ENCODE measurements at regions not wholly inside any gene's neighbourhood (a gene's known extent, or its start where the extent isn't known, plus 50 kb on each side); places are given as distances from the start of the nearest gene placed in this dataset.

DNA sequence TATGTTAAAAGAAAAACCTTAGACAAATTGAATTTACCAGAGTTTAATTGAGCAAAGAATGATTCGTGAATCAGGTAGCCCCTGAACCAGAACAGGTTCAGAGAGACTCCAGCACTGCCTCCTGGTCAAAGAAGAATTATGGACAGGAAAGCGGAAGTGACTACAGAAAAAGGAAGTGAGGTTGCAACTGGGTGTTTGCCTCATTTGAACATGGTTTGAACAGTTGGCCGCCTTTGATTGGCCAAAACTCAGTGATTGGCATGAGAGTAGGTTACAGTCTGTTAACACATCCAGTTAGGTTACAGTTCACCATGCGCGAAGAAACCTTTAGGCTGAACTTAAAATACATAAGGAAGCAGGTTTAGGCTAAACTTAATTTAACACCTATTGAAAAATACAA, 248.8 kb downstream of the TFAP2A start:
- DNase-seq = no peak
- intact Hi-C loops (cut with DNase I) = no loop called here
- H3K27ac ChIP-seq (ENCODE audit: low read depth in 1 of 2, low read length in 2 of 2) = no peak overlapping the region

DNA sequence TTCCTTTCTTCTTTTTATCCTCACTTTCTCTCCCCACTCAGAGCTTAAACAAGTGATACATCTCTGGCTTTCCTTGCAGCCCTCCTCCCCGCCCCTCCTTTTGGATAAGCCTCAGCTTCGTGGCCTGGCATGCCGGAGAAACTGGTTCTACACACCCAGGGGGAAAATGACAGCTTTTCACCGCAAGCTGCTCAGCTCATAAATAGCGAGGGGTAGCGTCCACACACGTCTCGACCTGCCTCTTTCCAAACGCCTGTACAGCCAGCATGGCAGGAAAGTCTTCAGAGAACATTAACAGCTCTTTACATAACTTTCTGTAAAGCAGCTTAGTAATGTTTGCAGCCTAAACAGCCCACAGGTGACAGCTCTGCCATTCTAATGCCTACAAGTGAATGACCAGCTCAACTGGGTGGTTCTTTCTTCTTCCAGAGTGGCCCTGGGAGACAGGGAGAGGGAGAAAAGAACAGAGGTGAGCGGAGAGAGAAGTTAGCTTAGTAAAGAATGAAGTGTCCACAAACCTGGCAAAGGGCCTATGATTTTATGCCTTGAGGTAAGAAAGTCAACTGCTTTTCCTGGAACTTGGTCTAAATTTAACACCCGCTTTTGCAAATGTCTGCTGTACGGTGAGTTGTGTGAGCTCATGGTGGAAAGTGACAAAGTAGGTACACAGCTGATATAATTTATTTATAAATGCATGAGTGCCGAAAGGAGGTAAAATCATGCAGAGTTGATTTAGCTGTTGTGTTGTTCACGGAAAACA, 251.5 kb downstream of the TFAP2A start:
- Histone ChIP-seq H3K4me3 (ENCODE audit: low read length in 2 of 2) (no peak overlapping the region), H3K27ac (ENCODE audit: low read depth in 1 of 2, low read length in 2 of 2) (no peak overlapping the region), H3K9me3 (ENCODE audit: control insufficient read depth, low read length) (peaks cover 7% of the 10 kb centered on the region), H3K27me3 (ENCODE audit: control insufficient read depth in 1 of 2, insufficient read depth in 2 of 2, low read length in 1 of 2) (no peaks in the 10 kb centered on the region), H3K36me3 (ENCODE audit: control insufficient read depth in 1 of 2, insufficient read depth in 2 of 2, low read length in 1 of 2) (no peaks in the 10 kb centered on the region), H3K4me1 (ENCODE audit: control insufficient read depth in 1 of 2, insufficient read depth in 2 of 2, low read length in 2 of 2) (no peaks in the 10 kb centered on the region)
- DNase-seq (no peak), ATAC-seq (ENCODE audit: low FRiP score) (no peak)
- 40 to 42% methylated on average over 14 of the region's 14 CpGs for WGBS, 2 donors
- intact Hi-C loops (cut with DNase I) = no loop called here

More for the DNA sequence above, 248.8 kb downstream of the TFAP2A start:
- no peak overlapping the region for H3K4me3 ChIP-seq (ENCODE audit: low read length in 2 of 2)
- no peaks in the 10 kb centered on the region for H3K27me3 ChIP-seq (ENCODE audit: control insufficient read depth in 1 of 2, insufficient read depth in 2 of 2, low read length in 1 of 2)
- no peaks in the 10 kb centered on the region for H3K4me1 ChIP-seq (ENCODE audit: control insufficient read depth in 1 of 2, insufficient read depth in 2 of 2, low read length in 2 of 2)
- no peak for ATAC-seq (ENCODE audit: low FRiP score)
- no peaks in the 10 kb centered on the region for H3K36me3 ChIP-seq (ENCODE audit: control insufficient read depth in 1 of 2, insufficient read depth in 2 of 2, low read length in 1 of 2)
- no peaks in the 10 kb centered on the region for H3K9me3 ChIP-seq (ENCODE audit: control insufficient read depth, low read length)
- 92% methylated on average over 5 of the region's 5 CpGs for WGBS, 2 donors

DNA sequence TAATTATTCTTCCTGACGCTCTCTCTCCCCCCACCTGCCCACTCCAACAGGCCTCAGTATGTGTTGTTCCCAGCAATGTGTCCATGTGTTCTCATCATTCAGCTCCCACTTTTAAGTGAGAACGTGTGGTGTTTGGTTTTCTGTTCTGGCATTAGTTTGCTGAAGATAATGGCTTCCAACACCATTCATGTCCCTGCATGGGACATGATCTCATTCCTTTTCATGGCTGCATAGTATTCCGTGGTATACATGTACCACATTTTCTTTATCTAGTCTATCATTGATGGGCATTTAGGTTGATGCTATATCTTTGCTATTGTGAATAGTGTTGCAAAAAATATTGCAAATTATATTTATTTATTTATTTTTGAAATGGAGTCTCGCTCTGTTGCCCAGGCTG, 258.0 kb downstream of the TFAP2A start:
- 94 to 95% methylated on average over 4 of the region's 4 CpGs for WGBS, 2 donors
- intact Hi-C loops (cut with DNase I) = no loop called here
- Histone ChIP-seq H3K36me3 (ENCODE audit: control insufficient read depth in 1 of 2, insufficient read depth in 2 of 2, low read length in 1 of 2) (no peaks in the 10 kb centered on the region), H3K27ac (ENCODE audit: low read depth in 1 of 2, low read length in 2 of 2) (no peak overlapping the region), H3K27me3 (ENCODE audit: control insufficient read depth in 1 of 2, insufficient read depth in 2 of 2, low read length in 1 of 2) (no peaks in the 10 kb centered on the region), H3K4me1 (ENCODE audit: control insufficient read depth in 1 of 2, insufficient read depth in 2 of 2, low read length in 2 of 2) (no peaks in the 10 kb centered on the region), H3K9me3 (ENCODE audit: control insufficient read depth, low read length) (peaks cover 9% of the 10 kb centered on the region), H3K4me3 (ENCODE audit: low read length in 2 of 2) (no peak overlapping the region)
- DNase-seq (no peak), ATAC-seq (ENCODE audit: low FRiP score) (no peak)

DNA sequence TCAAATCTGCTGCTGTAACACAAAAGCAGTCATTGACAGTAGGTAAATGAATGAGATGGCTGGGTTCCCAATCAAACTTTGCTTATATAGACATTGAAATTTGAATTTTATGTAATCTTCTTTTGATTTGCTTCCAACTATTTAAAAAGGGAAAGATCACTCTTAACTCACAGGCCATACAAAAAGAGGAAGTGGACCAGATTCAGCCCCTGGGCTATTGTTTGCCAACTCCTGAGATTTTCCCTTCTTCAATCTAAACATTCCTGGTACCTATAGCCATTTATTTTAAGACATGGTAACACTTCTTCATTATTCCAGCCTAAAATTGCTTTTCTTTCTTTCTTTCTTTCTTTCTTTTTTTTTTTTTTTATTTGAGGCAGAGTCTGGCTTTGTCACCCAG, 260.6 kb downstream of the TFAP2A start:
- intact Hi-C loops (cut with DNase I) = no loop called here
- no peaks in the 10 kb centered on the region for H3K27me3 ChIP-seq (ENCODE audit: control insufficient read depth in 1 of 2, insufficient read depth in 2 of 2, low read length in 1 of 2)
- H3K4me3 ChIP-seq (ENCODE audit: low read length in 2 of 2) = no peak overlapping the region
- DNase-seq = no peak
- H3K36me3 ChIP-seq (ENCODE audit: control insufficient read depth in 1 of 2, insufficient read depth in 2 of 2, low read length in 1 of 2) = no peaks in the 10 kb centered on the region
- H3K4me1 ChIP-seq (ENCODE audit: control insufficient read depth in 1 of 2, insufficient read depth in 2 of 2, low read length in 2 of 2) = no peaks in the 10 kb centered on the region
- peaks cover 4% of the 10 kb centered on the region for H3K9me3 ChIP-seq (ENCODE audit: control insufficient read depth, low read length)
- H3K27ac ChIP-seq (ENCODE audit: low read depth in 1 of 2, low read length in 2 of 2) = no peak overlapping the region
- no peak for ATAC-seq (ENCODE audit: low FRiP score)

DNA sequence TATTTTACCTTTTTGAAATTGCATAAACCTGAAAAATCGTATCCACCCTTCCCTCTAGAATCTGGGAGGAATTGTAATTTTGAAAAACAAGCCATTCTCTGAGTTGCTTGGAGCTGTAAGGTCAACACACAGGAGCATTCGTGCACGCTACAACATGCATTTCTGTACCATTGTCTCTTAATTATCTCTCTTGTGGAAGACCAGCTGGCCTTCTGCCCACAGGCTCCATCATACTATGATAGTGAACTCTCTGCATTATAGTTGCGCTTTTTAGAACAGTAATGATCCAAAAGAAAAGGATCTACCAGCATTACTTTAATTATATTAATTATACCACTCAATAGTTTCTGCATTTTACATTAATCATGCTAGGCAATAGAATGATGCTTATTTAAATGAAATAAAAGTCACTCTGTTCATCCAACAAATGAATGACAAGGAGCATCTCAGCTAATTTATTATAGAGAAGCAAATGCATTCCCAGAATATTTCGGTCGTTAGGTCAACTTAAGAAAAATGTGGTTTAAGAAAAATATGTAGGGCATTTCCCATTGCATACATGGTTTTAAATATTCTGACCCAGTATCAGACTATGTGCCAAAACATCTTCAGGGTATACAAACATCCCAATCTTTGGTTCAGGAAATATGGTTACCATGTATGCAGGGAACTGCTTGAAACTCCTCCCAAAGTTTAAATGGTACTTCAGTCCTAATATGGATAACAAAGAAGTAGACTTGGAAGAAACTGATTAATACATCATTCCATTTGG, 263.5 kb downstream of the TFAP2A start:
- DNase-seq = no peak
- 38 to 41% methylated on average over 6 of the region's 6 CpGs for WGBS, 2 donors
- no peaks in the 10 kb centered on the region for H3K27me3 ChIP-seq (ENCODE audit: control insufficient read depth in 1 of 2, insufficient read depth in 2 of 2, low read length in 1 of 2)
- H3K4me3 ChIP-seq (ENCODE audit: low read length in 2 of 2) = no peak overlapping the region
- no peaks in the 10 kb centered on the region for H3K9me3 ChIP-seq (ENCODE audit: control insufficient read depth, low read length)
- no peaks in the 10 kb centered on the region for H3K4me1 ChIP-seq (ENCODE audit: control insufficient read depth in 1 of 2, insufficient read depth in 2 of 2, low read length in 2 of 2)
- no peak for ATAC-seq (ENCODE audit: low FRiP score)
- no peak overlapping the region for H3K27ac ChIP-seq (ENCODE audit: low read depth in 1 of 2, low read length in 2 of 2)
- intact Hi-C loops (cut with DNase I) = no loop called here
- no peaks in the 10 kb centered on the region for H3K36me3 ChIP-seq (ENCODE audit: control insufficient read depth in 1 of 2, insufficient read depth in 2 of 2, low read length in 1 of 2)

DNA sequence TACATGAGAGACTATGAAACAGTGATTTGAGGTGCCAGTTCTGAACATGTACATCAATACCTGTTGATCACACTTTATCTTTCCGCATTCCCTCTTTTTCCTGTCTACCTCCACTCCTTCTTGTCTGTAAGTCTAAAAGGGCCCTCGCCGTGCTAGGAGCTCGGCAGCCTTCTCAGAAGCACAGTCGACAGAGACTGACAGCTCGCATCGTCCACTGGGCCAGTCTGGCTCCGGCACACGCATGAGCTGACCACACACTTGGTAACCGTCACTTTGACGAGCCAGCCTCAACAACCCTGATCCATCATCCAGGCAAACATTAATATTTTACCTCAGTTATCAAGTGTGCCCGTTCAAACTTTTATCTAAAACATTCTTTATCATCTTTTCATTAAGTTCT, 265.3 kb downstream of the TFAP2A start:
- H3K9me3 ChIP-seq (ENCODE audit: control insufficient read depth, low read length) = no peaks in the 10 kb centered on the region
- WGBS, 2 donors = 50 to 52% methylated on average over 12 of the region's 12 CpGs
- DNase-seq = no peak
- no peak for ATAC-seq (ENCODE audit: low FRiP score)
- H3K4me1 ChIP-seq (ENCODE audit: control insufficient read depth in 1 of 2, insufficient read depth in 2 of 2, low read length in 2 of 2) = no peaks in the 10 kb centered on the region
- no peaks in the 10 kb centered on the region for H3K36me3 ChIP-seq (ENCODE audit: control insufficient read depth in 1 of 2, insufficient read depth in 2 of 2, low read length in 1 of 2)
- H3K27ac ChIP-seq (ENCODE audit: low read depth in 1 of 2, low read length in 2 of 2) = no peak overlapping the region
- H3K4me3 ChIP-seq (ENCODE audit: low read length in 2 of 2) = no peak overlapping the region
- no peaks in the 10 kb centered on the region for H3K27me3 ChIP-seq (ENCODE audit: control insufficient read depth in 1 of 2, insufficient read depth in 2 of 2, low read length in 1 of 2)
- intact Hi-C loops (cut with DNase I) = no loop called here

DNA sequence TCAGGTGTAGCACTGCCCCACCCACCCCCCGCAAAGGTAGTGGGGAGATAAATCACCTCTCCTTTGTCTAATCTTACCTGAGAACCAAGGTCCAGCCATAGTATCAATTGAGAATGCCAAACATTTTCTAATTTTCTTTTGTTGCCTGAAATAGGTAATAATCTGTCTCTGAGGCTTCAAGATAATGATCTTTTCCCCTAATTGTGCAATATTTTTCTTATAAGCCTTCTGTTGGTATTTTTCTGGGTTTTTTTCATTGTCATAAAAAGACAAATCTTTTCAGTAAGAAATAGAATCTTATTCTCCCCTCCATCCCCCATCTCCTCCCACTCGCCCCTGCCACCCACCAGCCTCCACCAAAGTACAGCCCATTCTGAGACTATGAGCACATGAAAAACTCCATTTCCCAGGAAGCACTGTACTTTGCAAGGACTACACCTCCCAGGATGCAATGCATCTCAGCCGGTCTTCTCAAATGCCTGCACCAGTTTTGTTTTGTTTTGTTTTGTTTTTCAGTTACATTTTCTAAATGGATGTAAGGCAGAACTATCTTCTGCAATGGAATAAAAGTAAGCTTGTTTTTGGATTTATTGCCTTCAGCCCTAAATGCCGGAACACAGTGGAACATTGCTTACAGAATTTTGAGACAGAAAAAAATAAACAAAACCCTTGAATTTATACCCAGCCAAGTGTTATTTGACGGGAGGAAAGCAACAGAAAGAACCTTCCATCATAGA, 268.0 kb downstream of the TFAP2A start:
- Histone ChIP-seq H3K9me3 (ENCODE audit: control insufficient read depth, low read length) (no peaks in the 10 kb centered on the region), H3K4me3 (ENCODE audit: low read length in 2 of 2) (no peak overlapping the region), H3K4me1 (ENCODE audit: control insufficient read depth in 1 of 2, insufficient read depth in 2 of 2, low read length in 2 of 2) (no peaks in the 10 kb centered on the region), H3K27ac (ENCODE audit: low read depth in 1 of 2, low read length in 2 of 2) (no peak overlapping the region), H3K27me3 (ENCODE audit: control insufficient read depth in 1 of 2, insufficient read depth in 2 of 2, low read length in 1 of 2) (peaks cover 0 to 1% of the 10 kb centered on the region in 2 donors), H3K36me3 (ENCODE audit: control insufficient read depth in 1 of 2, insufficient read depth in 2 of 2, low read length in 1 of 2) (no peaks in the 10 kb centered on the region)
- intact Hi-C loops (cut with DNase I) = no loop called here
- ATAC-seq (ENCODE audit: low FRiP score) (no peak), DNase-seq (no peak)
- WGBS, 2 donors = 25 to 28% methylated on average over 5 of the region's 5 CpGs

DNA sequence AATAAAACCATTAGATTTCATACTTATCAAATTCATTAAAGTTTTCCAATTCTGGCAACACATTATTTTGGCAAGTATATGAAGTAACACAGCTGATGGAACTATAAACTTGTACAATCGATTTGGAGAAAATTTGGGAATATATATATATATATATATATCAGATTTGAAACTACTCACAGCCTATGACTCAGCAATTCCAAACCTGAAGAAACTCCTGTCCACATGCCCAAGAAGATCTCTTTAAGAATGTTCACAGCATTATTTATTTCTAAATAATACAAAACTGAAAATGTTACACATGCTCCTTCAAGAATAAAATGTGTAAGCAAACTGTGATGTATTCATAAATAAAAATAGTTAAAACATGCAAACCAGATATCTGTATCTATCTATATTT, 270.1 kb downstream of the TFAP2A start:
- no peaks in the 10 kb centered on the region for H3K4me1 ChIP-seq (ENCODE audit: control insufficient read depth in 1 of 2, insufficient read depth in 2 of 2, low read length in 2 of 2)
- no peaks in the 10 kb centered on the region for H3K9me3 ChIP-seq (ENCODE audit: control insufficient read depth, low read length)
- WGBS, 2 donors = 65 to 74% methylated on average over 1 of the region's 1 CpG
- ATAC-seq (ENCODE audit: low FRiP score) = no peak
- DNase-seq = no peak
- H3K27me3 ChIP-seq (ENCODE audit: control insufficient read depth in 1 of 2, insufficient read depth in 2 of 2, low read length in 1 of 2) = peaks cover 0 to 1% of the 10 kb centered on the region in 2 donors
- H3K4me3 ChIP-seq (ENCODE audit: low read length in 2 of 2) = no peak overlapping the region
- intact Hi-C loops (cut with DNase I) = no loop called here
- no peak overlapping the region for H3K27ac ChIP-seq (ENCODE audit: low read depth in 1 of 2, low read length in 2 of 2)
- no peaks in the 10 kb centered on the region for H3K36me3 ChIP-seq (ENCODE audit: control insufficient read depth in 1 of 2, insufficient read depth in 2 of 2, low read length in 1 of 2)
